ENCODE measurements at regions not wholly inside any gene's neighbourhood (a gene's known extent, or its start where the extent isn't known, plus 50 kb on each side); places are given as distances from the start of the nearest gene placed in this dataset.

DNA sequence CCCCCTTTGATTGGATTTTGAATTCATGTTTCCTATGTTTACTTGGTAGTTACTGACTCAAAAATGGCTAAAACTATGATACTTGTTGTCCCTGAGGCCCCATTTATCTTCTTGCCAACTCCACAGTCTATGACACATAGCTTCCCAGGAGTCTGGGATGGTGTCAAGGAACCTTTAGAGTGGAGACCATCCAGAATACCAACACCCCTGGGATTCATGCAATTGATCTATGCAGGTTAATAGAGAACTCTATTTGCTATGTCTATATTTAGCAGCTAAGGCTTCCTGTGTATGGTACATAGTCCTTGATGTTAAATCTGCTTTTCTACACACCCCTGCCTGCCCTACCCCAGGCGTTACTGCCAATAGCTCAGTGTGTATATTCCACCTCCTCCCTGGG is 218.5 kb upstream of the HDAC4 start:
- no peak for TF ChIP-seq TSHZ2 (CRISPR knock-in tag; IDR thresholded peaks at IDR 0.05)
- TF ChIP-seq ZFP30 (CRISPR knock-in tag; IDR thresholded peaks at IDR 0.05), result no peak
- no peak for TF ChIP-seq GLIS3 (CRISPR knock-in tag; IDR thresholded peaks at IDR 0.05)
- TF ChIP-seq PPARA (CRISPR knock-in tag; IDR thresholded peaks at IDR 0.05; ENCODE audit: borderline replicate concordance), result no peak
- TF ChIP-seq BACH2 (CRISPR knock-in tag; IDR thresholded peaks at IDR 0.05; ENCODE audit: borderline replicate concordance), result no peak
- no peak for TF ChIP-seq ZNF70 (CRISPR knock-in tag; IDR thresholded peaks at IDR 0.05)
- TF ChIP-seq TCF4 (CRISPR knock-in tag; IDR thresholded peaks at IDR 0.05; ENCODE audit: borderline replicate concordance), result no peak
- no peak for TF ChIP-seq RARB (CRISPR knock-in tag; IDR thresholded peaks at IDR 0.05)
- ATAC-seq, result no peak

- no peak for ATAC-seq
- TF ChIP-seq ZNF565 (CRISPR knock-in tag; conservative IDR thresholded peaks at IDR 0.05; ENCODE audit: low read depth) (no peak), PPARA (CRISPR knock-in tag; IDR thresholded peaks at IDR 0.05; ENCODE audit: borderline replicate concordance) (no peak), ISL1 (CRISPR knock-in tag; IDR thresholded peaks at IDR 0.05) (no peak), TOX (CRISPR knock-in tag; IDR thresholded peaks at IDR 0.05; ENCODE audit: borderline replicate concordance) (no peak), GLIS3 (CRISPR knock-in tag; IDR thresholded peaks at IDR 0.05) (no peak), RARB (CRISPR knock-in tag; IDR thresholded peaks at IDR 0.05) (no peak), TSHZ2 (CRISPR knock-in tag; IDR thresholded peaks at IDR 0.05) (no peak), SNAI2 (CRISPR knock-in tag; IDR thresholded peaks at IDR 0.05) (no peak), ZNF8 (CRISPR knock-in tag; IDR thresholded peaks at IDR 0.05) (no peak)
- TF ChIP-seq, protein P1, sequence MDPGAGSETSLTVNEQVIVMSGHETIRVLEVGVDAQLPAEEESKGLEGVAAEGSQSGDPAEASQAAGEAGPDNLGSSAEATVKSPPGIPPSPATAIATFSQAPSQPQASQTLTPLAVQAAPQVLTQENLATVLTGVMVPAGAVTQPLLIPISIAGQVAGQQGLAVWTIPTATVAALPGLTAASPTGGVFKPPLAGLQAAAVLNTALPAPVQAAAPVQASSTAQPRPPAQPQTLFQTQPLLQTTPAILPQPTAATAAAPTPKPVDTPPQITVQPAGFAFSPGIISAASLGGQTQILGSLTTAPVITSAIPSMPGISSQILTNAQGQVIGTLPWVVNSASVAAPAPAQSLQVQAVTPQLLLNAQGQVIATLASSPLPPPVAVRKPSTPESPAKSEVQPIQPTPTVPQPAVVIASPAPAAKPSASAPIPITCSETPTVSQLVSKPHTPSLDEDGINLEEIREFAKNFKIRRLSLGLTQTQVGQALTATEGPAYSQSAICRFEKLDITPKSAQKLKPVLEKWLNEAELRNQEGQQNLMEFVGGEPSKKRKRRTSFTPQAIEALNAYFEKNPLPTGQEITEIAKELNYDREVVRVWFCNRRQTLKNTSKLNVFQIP (CRISPR knock-in tag; IDR thresholded peaks at IDR 0.05; ENCODE audit: borderline replicate concordance, low read depth), result no peak
- TF ChIP-seq, protein P2, sequence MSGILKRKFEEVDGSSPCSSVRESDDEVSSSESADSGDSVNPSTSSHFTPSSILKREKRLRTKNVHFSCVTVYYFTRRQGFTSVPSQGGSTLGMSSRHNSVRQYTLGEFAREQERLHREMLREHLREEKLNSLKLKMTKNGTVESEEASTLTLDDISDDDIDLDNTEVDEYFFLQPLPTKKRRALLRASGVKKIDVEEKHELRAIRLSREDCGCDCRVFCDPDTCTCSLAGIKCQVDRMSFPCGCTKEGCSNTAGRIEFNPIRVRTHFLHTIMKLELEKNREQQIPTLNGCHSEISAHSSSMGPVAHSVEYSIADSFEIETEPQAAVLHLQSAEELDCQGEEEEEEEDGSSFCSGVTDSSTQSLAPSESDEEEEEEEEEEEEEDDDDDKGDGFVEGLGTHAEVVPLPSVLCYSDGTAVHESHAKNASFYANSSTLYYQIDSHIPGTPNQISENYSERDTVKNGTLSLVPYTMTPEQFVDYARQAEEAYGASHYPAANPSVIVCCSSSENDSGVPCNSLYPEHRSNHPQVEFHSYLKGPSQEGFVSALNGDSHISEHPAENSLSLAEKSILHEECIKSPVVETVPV (CRISPR knock-in tag; IDR thresholded peaks at IDR 0.05), result no peak
- TF ChIP-seq, protein P3, sequence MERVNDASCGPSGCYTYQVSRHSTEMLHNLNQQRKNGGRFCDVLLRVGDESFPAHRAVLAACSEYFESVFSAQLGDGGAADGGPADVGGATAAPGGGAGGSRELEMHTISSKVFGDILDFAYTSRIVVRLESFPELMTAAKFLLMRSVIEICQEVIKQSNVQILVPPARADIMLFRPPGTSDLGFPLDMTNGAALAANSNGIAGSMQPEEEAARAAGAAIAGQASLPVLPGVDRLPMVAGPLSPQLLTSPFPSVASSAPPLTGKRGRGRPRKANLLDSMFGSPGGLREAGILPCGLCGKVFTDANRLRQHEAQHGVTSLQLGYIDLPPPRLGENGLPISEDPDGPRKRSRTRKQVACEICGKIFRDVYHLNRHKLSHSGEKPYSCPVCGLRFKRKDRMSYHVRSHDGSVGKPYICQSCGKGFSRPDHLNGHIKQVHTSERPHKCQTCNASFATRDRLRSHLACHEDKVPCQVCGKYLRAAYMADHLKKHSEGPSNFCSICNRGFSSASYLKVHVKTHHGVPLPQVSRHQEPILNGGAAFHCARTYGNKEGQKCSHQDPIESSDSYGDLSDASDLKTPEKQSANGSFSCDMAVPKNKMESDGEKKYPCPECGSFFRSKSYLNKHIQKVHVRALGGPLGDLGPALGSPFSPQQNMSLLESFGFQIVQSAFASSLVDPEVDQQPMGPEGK (CRISPR knock-in tag; IDR thresholded peaks at IDR 0.05; ENCODE audit: borderline replicate concordance), result no peak
Measured at GRCh38 chr2:239616729-239617128, 215.9 kb upstream of the HDAC4 start.

DNA sequence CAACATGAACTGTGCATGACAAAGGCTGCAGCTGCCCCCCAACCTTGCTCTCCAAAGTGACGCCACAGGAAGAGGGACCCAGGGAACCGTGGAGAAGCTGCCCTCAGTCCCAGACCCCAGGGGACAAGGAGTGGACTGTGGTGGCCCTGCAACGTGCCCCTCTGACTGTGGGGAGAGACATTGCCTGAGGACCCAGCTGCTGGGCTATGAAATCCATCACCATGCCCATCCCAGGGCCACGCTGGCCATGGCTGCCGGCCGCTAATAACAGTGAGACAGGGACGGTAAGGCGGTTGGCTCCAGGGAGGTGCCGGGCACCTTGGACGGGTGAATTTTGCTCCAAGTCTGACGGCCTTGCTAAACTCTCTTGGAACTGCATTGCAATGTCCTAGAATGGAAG is 211.3 kb upstream of the HDAC4 start:
- TF ChIP-seq BACH2 (CRISPR knock-in tag; IDR thresholded peaks at IDR 0.05; ENCODE audit: borderline replicate concordance) (no peak), ARNTL (CRISPR knock-in tag; IDR thresholded peaks at IDR 0.05; ENCODE audit: borderline replicate concordance, low read depth) (no peak), TSHZ2 (CRISPR knock-in tag; IDR thresholded peaks at IDR 0.05) (no peak), ZNF70 (CRISPR knock-in tag; IDR thresholded peaks at IDR 0.05) (no peak), TOX (CRISPR knock-in tag; IDR thresholded peaks at IDR 0.05; ENCODE audit: borderline replicate concordance) (no peak), ZNF565 (CRISPR knock-in tag; conservative IDR thresholded peaks at IDR 0.05; ENCODE audit: low read depth) (no peak), ISL1 (CRISPR knock-in tag; IDR thresholded peaks at IDR 0.05) (no peak), ZFP3 (CRISPR knock-in tag; IDR thresholded peaks at IDR 0.05) (no peak), RARB (CRISPR knock-in tag; IDR thresholded peaks at IDR 0.05) (no peak), GLIS3 (CRISPR knock-in tag; IDR thresholded peaks at IDR 0.05) (no peak)
- TF ChIP-seq, protein P4, sequence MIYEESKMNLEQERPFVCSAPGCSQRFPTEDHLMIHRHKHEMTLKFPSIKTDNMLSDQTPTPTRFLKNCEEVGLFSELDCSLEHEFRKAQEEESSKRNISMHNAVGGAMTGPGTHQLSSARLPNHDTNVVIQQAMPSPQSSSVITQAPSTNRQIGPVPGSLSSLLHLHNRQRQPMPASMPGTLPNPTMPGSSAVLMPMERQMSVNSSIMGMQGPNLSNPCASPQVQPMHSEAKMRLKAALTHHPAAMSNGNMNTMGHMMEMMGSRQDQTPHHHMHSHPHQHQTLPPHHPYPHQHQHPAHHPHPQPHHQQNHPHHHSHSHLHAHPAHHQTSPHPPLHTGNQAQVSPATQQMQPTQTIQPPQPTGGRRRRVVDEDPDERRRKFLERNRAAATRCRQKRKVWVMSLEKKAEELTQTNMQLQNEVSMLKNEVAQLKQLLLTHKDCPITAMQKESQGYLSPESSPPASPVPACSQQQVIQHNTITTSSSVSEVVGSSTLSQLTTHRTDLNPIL (CRISPR knock-in tag; IDR thresholded peaks at IDR 0.05; ENCODE audit: low read depth), result no peak
- TF ChIP-seq, protein P1 (CRISPR knock-in tag; IDR thresholded peaks at IDR 0.05; ENCODE audit: borderline replicate concordance, low read depth), result no peak
- ATAC-seq, result no peak
